SK-N-MC (cell line): ENCODE measurements at regions not wholly inside any gene's neighbourhood (a gene's known extent, or its start where the extent isn't known, plus 50 kb on each side); places are given as distances from the start of the nearest gene placed in this dataset.

Experiments used
- EZH2 ChIP-seq: fragments of 200-600 bp; sonication (generic); IDR thresholded peaks from one replicate; pipeline ENCODE4 v1.6.1; 2017; ENCODE audit warnings: antibody characterized with exemption
- POLR2AphosphoS5 ChIP-seq: IDR thresholded peaks from 2 replicates; pipeline ENCODE4 v1.6.1; 2012; ENCODE audit warnings: mild to moderate bottlenecking, low read depth, low read length, borderline replicate concordance

GRCh38 chr14:104371031-104371430, 208.5 kb upstream of the C14orf180 start:
- TF ChIP-seq EZH2 (no peak), POLR2AphosphoS5 (no peak)
